IMR-90 (cell line): ENCODE measurements at regions not wholly inside any gene's neighbourhood (a gene's known extent, or its start where the extent isn't known, plus 50 kb on each side); places are given as distances from the start of the nearest gene placed in this dataset.

Experiments used
- ATAC-seq: fragments of 200-7000 bp; cut with Tn5 transposase; 2 replicates; pipeline ENCODE4 v1.9.1; 2020; ENCODE audit warnings: low read depth, mild to moderate bottlenecking, moderate library complexity
- BruUV-seq: library from RNA; stranded (reverse); fragments of 400-500 nt; replicated peaks from 2 replicates; lab custom pipeline; 2021; lab: Mats Ljungman, UMichigan
- CTCF ChIA-PET: fragments of 300-600 bp; formaldehyde crosslinking; extraction: SDS; loops from one replicate; lab custom pipeline; 2021; ENCODE audit warnings: antibody characterized with exemption; lab: Yijun Ruan, JAX
- POLR2A ChIA-PET: fragments of 300-600 bp; sonication (Branson Sonifier 250); formaldehyde crosslinking; loops from one replicate; lab custom pipeline; 2022; ENCODE audit warnings: antibody characterized with exemption; ENCODE audit not compliant: unreplicated experiment; lab: Charles Lee
- DNase-seq: peaks from one replicate; pipeline ENCODE4 v3.0.0; 2013
- H2AFZ ChIP-seq: replicated peaks from 2 replicates; pipeline ENCODE3; 2013; ENCODE audit warnings: low read length, mild to moderate bottlenecking; ENCODE audit not compliant: poor library complexity
- H2AK5ac ChIP-seq: 2 replicates; pipeline ENCODE4 v1.6.1; 2013; ENCODE audit warnings: low read depth, low read length, inconsistent platforms
- H2AK9ac ChIP-seq: replicated peaks from 2 replicates; pipeline ENCODE3; 2013; ENCODE audit warnings: mild to moderate bottlenecking, low read depth, low read length, moderate library complexity; ENCODE audit not compliant: poor library complexity
- H2BK120ac ChIP-seq: 2 replicates; pipeline ENCODE4 v1.6.1; 2013; ENCODE audit warnings: low read depth, low read length, inconsistent platforms
- H2BK15ac ChIP-seq: 3 replicates; pipeline ENCODE4 v1.6.1; 2013; ENCODE audit warnings: low read depth, low read length, inconsistent platforms
- H2BK20ac ChIP-seq: 2 replicates; pipeline ENCODE4 v1.6.1; 2013; ENCODE audit warnings: low read depth, mild to moderate bottlenecking, inconsistent platforms, low read length, moderate library complexity
- H2BK5ac ChIP-seq: 2 replicates; pipeline ENCODE4 v1.6.1; 2013; ENCODE audit warnings: mild to moderate bottlenecking, low read depth, low read length, inconsistent platforms; ENCODE audit not compliant: poor library complexity, severe bottlenecking
- H3K14ac ChIP-seq: replicated peaks from 2 replicates; pipeline ENCODE4 v1.6.1; 2013; ENCODE audit warnings: low read depth, low read length, inconsistent platforms
- H3K18ac ChIP-seq: 2 replicates; pipeline ENCODE4 v1.6.1; 2013; ENCODE audit warnings: low read depth, low read length, control low read depth
- H3K23ac ChIP-seq: 2 replicates; pipeline ENCODE4 v1.6.1; 2013; ENCODE audit warnings: low read depth, low read length, inconsistent platforms
- H3K27ac ChIP-seq: 2 replicates; pipeline ENCODE4 v1.5.1; 2013; ENCODE audit warnings: mild to moderate bottlenecking, control low read depth, low read length; ENCODE audit not compliant: insufficient read depth
- H3K27me3 ChIP-seq: 2 replicates; pipeline ENCODE4 v1.6.1; 2013; ENCODE audit warnings: low read length; ENCODE audit not compliant: control insufficient read depth, insufficient read depth
- H3K36me3 ChIP-seq: 2 replicates; pipeline ENCODE4 v1.6.1; 2013; ENCODE audit warnings: low read length, mixed read lengths; ENCODE audit not compliant: control insufficient read depth, insufficient read depth
- H3K4ac ChIP-seq: 2 replicates; pipeline ENCODE4 v1.6.1; 2013; ENCODE audit warnings: low read depth, low read length, inconsistent platforms
- H3K4me1 ChIP-seq: 2 replicates; pipeline ENCODE4 v1.6.1; 2013; ENCODE audit warnings: low read length, mixed read lengths; ENCODE audit not compliant: control insufficient read depth, insufficient read depth
- H3K4me2 ChIP-seq: 2 replicates; pipeline ENCODE4 v1.6.1; 2013; ENCODE audit warnings: low read depth, mild to moderate bottlenecking, control low read depth, low read length, moderate library complexity
- H3K4me3 ChIP-seq: 2 replicates; pipeline ENCODE4 v1.5.1; 2013; ENCODE audit warnings: low read depth, mild to moderate bottlenecking, control low read depth, low read length, moderate library complexity; ENCODE audit not compliant: insufficient read depth
- H3K56ac ChIP-seq: 2 replicates; pipeline ENCODE4 v1.6.1; 2013; ENCODE audit warnings: low read length, inconsistent platforms; ENCODE audit not compliant: insufficient read depth; ENCODE audit errors: extremely low read depth
- H3K79me1 ChIP-seq, 2 experiments: 2 replicates each; pipeline ENCODE4 v1.6.1; 2013; ENCODE audit warnings: low read length in 2 of 2, inconsistent platforms in 1 of 2, low read depth in 1 of 2
- H3K9ac ChIP-seq: 2 replicates; pipeline ENCODE4 v1.6.1; 2013; ENCODE audit warnings: low read depth, low read length, control low read depth
- H3K9me1 ChIP-seq: 2 replicates; pipeline ENCODE4 v1.6.1; 2013; ENCODE audit warnings: low read length, inconsistent platforms; ENCODE audit not compliant: insufficient read depth
- H3K9me3 ChIP-seq: 2 replicates; pipeline ENCODE4 v1.6.1; 2013; ENCODE audit warnings: low read length; ENCODE audit not compliant: control insufficient read depth, insufficient read depth
- H4K20me1 ChIP-seq: 2 replicates; pipeline ENCODE4 v1.6.1; 2013; ENCODE audit warnings: low read length, inconsistent platforms; ENCODE audit not compliant: insufficient read depth
- H4K5ac ChIP-seq: 2 replicates; pipeline ENCODE4 v1.6.1; 2013; ENCODE audit warnings: mild to moderate bottlenecking, low read depth, low read length, control low read depth
- H4K8ac ChIP-seq, 2 experiments: 2 replicates each; pipeline ENCODE4 v1.6.1; 2013; ENCODE audit warnings: low read depth in 2 of 2, low read length in 2 of 2, control low read depth in 1 of 2, inconsistent platforms in 1 of 2
- H4K91ac ChIP-seq: 2 replicates; pipeline ENCODE4 v1.6.1; 2013; ENCODE audit warnings: low read depth, low read length, inconsistent platforms; ENCODE audit not compliant: insufficient read depth
- BHLHE40 ChIP-seq: fragments of 150-350 bp; IDR thresholded peaks from 2 replicates; pipeline ENCODE4 v1.6.1; 2016; ENCODE audit warnings: mild to moderate bottlenecking, low read depth, low read length
- CHD1 ChIP-seq: IDR thresholded peaks from 2 replicates; pipeline ENCODE4 v1.6.1; 2012; ENCODE audit warnings: low read depth, low read length, improper control_type of control experiment
- CTCF ChIP-seq: conservative IDR thresholded peaks from 2 replicates; pipeline ENCODE4 v1.5.1; 2012; ENCODE audit warnings: mild to moderate bottlenecking, low read depth, low read length, improper control_type of control experiment
- MXI1 ChIP-seq: IDR thresholded peaks from 2 replicates; pipeline ENCODE4 v1.6.1; 2012; ENCODE audit warnings: low read depth, mild to moderate bottlenecking, low read length, moderate library complexity, borderline replicate concordance
- POLR2A ChIP-seq: IDR thresholded peaks from 2 replicates; pipeline ENCODE4 v1.6.1; 2012; ENCODE audit warnings: mild to moderate bottlenecking, low read depth, low read length
- WGBS, 2 experiments: methylation state at CpG; one replicate each; pipeline versions ENCODE4 v1.1.5 to v1.1.7; 2013; ENCODE audit warnings: missing lambda C conversion rate in 2 of 2; ENCODE audit not compliant: insufficient read length in 1 of 2; ENCODE audit errors: extremely low coverage in 2 of 2; 5-methylcytosine and 5-hydroxymethylcytosine counted together
- dilution Hi-C: fragments of 300-500 bp; cut with HindIII; formaldehyde crosslinking; loops from one replicate; pipeline ENCODE4 v1.14.3; 2018; ENCODE audit warnings: low sequenced_read_pairs; ENCODE audit not compliant: unreplicated experiment
- in situ Hi-C: fragments of 300-500 bp; cut with MboI; formaldehyde crosslinking; loops from 3 replicates; pipeline ENCODE4 v1.14.3; 2019; ENCODE audit warnings: low sequenced_read_pairs, inconsistent platforms, mixed read lengths
- intact Hi-C: fragments of 100-400 bp; cut with micrococcal nuclease; formaldehyde crosslinking; loops from 2 replicates; pipeline ENCODE4 v1.10.0; 2022

GRCh38 chr2:33897741-33898140 is 298.6 kb upstream of the FAM98A start:
- H2AFZ ChIP-seq, result no peak overlapping the region
- H3K27me3 ChIP-seq, result no peaks in the 10 kb centered on the region
- H4K20me1 ChIP-seq, result no peaks in the 10 kb centered on the region
- H3K56ac ChIP-seq, result no peak overlapping the region
- H4K91ac ChIP-seq, result no peak overlapping the region
- H3K4me1 ChIP-seq, result no peaks in the 10 kb centered on the region
- no peak overlapping the region for H2BK20ac ChIP-seq
- TF ChIP-seq MXI1 (no peak), POLR2A (no peak), BHLHE40 (no peak), CTCF (no peak), CHD1 (no peak)
- ATAC-seq (no peak), DNase-seq (no peak)
- H3K4me3 ChIP-seq, result no peak overlapping the region
- no peak overlapping the region for H3K18ac ChIP-seq
- H2AK9ac ChIP-seq, result no peak overlapping the region
- H3K14ac ChIP-seq, result no peak overlapping the region
- in situ Hi-C loops (no loop called here), intact Hi-C loops (no loop called here), dilution Hi-C loops (no loop called here)
- H3K79me1 ChIP-seq, result no peaks in the 10 kb centered on the region
- no peak overlapping the region for H3K27ac ChIP-seq
- no peak overlapping the region for H3K4me2 ChIP-seq
- no peak overlapping the region for H3K9ac ChIP-seq
- no TSS peak for BruUV-seq
- no peak overlapping the region for H2AK5ac ChIP-seq
- WGBS, 2 experiments, result no CpG with 5 or more reads among the region's 1 CpG
- H3K9me1 ChIP-seq, result no peaks in the 10 kb centered on the region
- ChIA-PET POLR2A (no interaction called here), CTCF (no interaction called here)
- H4K5ac ChIP-seq, result no peak overlapping the region
- H2BK120ac ChIP-seq, result no peak overlapping the region
- no peak overlapping the region for H4K8ac ChIP-seq
- no peaks in the 10 kb centered on the region for H3K9me3 ChIP-seq
- no peaks in the 10 kb centered on the region for H3K36me3 ChIP-seq
- H2BK5ac ChIP-seq, result no peak overlapping the region
- H3K23ac ChIP-seq, result no peak overlapping the region
- H2BK15ac ChIP-seq, result no peak overlapping the region
- H3K4ac ChIP-seq, result no peak overlapping the region
